Choroid plexus epithelial cell (primary cell): ENCODE measurements at regions not wholly inside any gene's neighbourhood (a gene's known extent, or its start where the extent isn't known, plus 50 kb on each side); places are given as distances from the start of the nearest gene placed in this dataset.
"Not testable (repeated sequence)": the region's sequence is repeated elsewhere in the genome, so short reads cannot be mapped to it uniquely, and the experiment has no call there.

Source experiments
- DNase-seq: peaks from one replicate; pipeline ENCODE4 v3.0.0-alpha.2; 2010; ENCODE audit warnings: low read depth
- H3K4me3 ChIP-seq: 2 replicates; pipeline ENCODE4 v1.5.1; 2011; ENCODE audit warnings: low read depth, mild to moderate bottlenecking, control low read depth, low read length, moderate library complexity
- CTCF ChIP-seq: conservative IDR thresholded peaks from 2 replicates; pipeline ENCODE4 v1.5.1; 2011; ENCODE audit warnings: low read depth, mild to moderate bottlenecking, control low read depth, inconsistent platforms, low read length, moderate library complexity

DNA sequence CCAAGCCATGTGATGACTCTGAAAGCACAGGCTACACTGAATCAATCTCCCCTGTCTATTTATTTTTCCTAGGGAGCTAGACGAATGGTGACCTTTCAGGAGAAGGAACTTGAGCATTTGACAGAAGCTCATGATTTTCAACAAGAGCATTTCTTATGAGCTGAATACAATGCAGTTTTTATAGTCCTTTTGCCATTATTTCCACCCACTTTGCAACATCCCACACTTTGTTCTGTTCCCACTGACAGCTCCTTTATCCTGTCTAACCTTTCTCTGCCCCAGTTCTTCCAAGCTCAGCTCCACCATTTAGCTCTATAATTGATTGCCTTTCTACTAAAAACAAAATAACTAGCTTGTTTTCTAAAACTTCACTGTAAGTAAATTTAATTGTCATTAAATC lies 91.9 kb upstream of the PRSS1 start:
- no peak for DNase-seq
- TF ChIP-seq CTCF, result no peak
- H3K4me3 ChIP-seq, result no peak overlapping the region

DNA sequence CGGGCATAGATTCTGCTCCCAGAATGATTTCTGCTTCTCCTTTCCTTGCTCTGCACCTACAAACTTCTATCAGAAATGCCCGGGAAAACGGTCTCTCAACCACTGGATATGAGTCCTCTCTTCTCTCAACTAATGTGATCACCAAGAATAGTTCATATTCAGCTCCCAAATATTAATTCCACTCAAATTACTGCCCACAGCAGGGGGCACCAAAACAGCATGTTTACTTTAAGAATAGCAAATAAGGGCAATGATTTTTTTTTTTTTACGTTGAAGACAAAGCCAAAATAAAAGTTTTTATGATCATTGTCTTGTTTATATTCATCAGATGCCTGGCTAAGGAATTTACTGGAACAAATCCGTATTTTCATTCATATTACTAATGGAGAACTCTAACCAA lies 94.9 kb upstream of the PRSS1 start:
- TF ChIP-seq CTCF, result no peak
- no peak overlapping the region for H3K4me3 ChIP-seq

DNA sequence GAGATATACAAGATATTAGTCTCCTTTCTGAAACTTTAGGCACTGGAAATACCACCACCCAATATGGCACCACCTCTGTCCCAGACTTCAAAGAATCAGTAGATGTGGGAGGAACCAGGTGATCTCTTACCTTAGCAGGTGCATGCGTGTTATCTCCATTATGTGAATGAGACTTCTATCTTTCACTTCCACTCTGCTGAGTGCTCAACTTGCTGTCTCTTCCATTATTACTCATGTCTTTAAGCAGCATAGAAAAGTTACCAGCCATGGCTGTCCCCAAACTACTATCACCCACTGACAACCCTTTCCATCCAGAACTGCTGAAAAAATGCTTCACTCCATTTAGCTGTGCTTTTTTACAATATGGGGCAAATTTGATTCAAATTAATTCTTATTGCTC lies 101.5 kb upstream of the PRSS1 start:
- H3K4me3 ChIP-seq, result no peak overlapping the region

More for the DNA sequence above, 94.9 kb upstream of the PRSS1 start:
- DNase-seq, result no peak

GRCh38 chr7:142646386-142647140 lies 102.7 kb upstream of the PRSS1 start:
- H3K4me3 ChIP-seq, result no peak overlapping the region
- no peak for DNase-seq
- TF ChIP-seq CTCF, result no peak

More for the DNA sequence above, 101.5 kb upstream of the PRSS1 start:
- DNase-seq, result no peak
- no peak for TF ChIP-seq CTCF

DNA sequence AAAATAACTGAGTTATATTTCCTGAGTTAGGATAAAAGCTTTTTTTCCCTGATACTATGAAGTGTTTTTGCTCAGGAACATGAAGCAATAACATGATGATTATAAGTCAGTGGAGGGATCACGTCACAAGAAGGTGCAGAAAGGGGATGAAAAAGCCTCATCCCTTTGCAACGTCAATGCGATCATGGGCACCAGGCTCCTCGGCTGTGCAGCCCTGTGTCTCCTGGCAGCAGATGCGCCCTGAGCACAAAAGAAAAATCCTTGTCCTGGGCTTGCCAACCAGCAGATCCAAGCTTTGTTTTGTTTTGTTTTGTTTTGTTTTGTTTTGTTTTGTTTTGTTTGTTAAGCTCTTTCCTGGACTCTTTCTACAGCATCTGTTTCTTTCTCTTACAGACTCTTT lies 103.5 kb upstream of the PRSS1 start:
- no peak for DNase-seq
- no peak overlapping the region for H3K4me3 ChIP-seq
- TF ChIP-seq CTCF, result no peak

GRCh38 chr7:142642316-142642715 lies 107.0 kb upstream of the PRSS1 start:
- H3K4me3 ChIP-seq, result no peak overlapping the region
- no peak for TF ChIP-seq CTCF
- no peak for DNase-seq

DNA sequence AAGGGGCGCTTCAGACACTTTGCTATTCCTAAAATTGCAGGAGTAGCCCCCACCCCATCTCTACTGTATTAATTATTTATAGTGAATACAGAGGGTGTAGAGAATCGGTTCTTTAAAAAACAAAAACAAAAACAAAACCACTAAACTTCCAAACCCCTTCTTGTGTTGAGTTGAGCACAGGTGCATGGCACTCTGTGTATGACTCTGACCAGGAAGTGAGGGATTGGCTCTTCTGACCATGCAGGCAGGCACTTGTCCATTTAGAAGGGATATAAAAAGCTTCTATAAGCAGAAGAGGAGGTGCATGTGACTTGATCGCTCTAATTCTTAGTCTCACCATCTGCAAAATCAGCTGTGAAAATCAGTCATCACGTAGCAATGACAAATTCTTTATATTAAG lies 108.0 kb upstream of the PRSS1 start:
- DNase-seq, H3K4me3 ChIP-seq: not testable (repeated sequence)
